ENCODE measurements at regions not wholly inside any gene's neighbourhood (a gene's known extent, or its start where the extent isn't known, plus 50 kb on each side); places are given as distances from the start of the nearest gene placed in this dataset.

DNA sequence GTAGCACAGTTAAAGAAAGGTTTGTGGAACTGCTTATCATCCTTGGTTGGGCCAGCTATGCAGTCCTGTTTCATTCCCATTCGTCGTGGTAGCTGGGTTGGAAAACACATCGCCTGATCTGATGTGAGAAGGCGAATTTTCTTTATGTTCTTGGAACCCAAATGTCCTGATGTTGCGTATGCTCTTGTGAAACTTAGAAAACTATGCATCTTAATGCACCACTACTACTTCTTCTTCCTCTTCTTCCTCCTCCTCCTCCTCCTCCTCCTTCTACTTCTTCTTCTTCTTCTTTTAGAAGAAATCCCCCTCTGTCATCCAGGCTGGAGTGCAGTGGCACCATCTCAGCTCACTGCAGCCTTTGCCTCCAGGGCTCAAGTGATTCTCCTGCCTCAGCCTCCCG is 381.6 kb downstream of the UTRN start:
- TF ChIP-seq, protein P1, sequence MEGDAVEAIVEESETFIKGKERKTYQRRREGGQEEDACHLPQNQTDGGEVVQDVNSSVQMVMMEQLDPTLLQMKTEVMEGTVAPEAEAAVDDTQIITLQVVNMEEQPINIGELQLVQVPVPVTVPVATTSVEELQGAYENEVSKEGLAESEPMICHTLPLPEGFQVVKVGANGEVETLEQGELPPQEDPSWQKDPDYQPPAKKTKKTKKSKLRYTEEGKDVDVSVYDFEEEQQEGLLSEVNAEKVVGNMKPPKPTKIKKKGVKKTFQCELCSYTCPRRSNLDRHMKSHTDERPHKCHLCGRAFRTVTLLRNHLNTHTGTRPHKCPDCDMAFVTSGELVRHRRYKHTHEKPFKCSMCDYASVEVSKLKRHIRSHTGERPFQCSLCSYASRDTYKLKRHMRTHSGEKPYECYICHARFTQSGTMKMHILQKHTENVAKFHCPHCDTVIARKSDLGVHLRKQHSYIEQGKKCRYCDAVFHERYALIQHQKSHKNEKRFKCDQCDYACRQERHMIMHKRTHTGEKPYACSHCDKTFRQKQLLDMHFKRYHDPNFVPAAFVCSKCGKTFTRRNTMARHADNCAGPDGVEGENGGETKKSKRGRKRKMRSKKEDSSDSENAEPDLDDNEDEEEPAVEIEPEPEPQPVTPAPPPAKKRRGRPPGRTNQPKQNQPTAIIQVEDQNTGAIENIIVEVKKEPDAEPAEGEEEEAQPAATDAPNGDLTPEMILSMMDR (conservative IDR thresholded peaks at IDR 0.05) = no peak
- no peak for TF ChIP-seq ZFX (IDR thresholded peaks at IDR 0.05)

Measured in C4-2B (cell line).